Ovary (tissue), 3 donors: ENCODE measurements at regions not wholly inside any gene's neighbourhood (a gene's known extent, or its start where the extent isn't known, plus 50 kb on each side); places are given as distances from the start of the nearest gene placed in this dataset.

ENCODE experiments used
- CTCF ChIP-seq, 3 donors: fragments of 450-650 bp in 2 of 3; fragments of 200-600 bp in 1 of 3; IDR thresholded peaks; one replicate each; pipeline versions ENCODE4 v1.5.1 to v1.8.0; 2016 to 2022; ENCODE audit warnings: antibody characterized with exemption in 3 of 3, mild to moderate bottlenecking in 1 of 3
- POLR2A ChIP-seq: fragments of 450-650 bp; IDR thresholded peaks from one replicate; pipeline ENCODE4 v1.6.1; 2017; ENCODE audit warnings: antibody characterized with exemption, mild to moderate bottlenecking, moderate library complexity
- donor health status: DM: no; HTN: no; CAD: no.

- TF ChIP-seq CTCF (IDR thresholded peaks at IDR 0.05) (no peak), POLR2A (no peak)
Observed at GRCh38 chr14:85732031-85732430, 202.1 kb downstream of the FLRT2 start.
